Right kidney (tissue), 1 donor: ENCODE measurements at regions not wholly inside any gene's neighbourhood (a gene's known extent, or its start where the extent isn't known, plus 50 kb on each side); places are given as distances from the start of the nearest gene placed in this dataset.

Experiments
- DNase-seq: peaks from one replicate; pipeline ENCODE4 v3.0.0-alpha.2; 2016

- no peak for DNase-seq
Observed at GRCh38 chr6:114404339-114404955, 61.6 kb upstream of the HS3ST5 start.

GRCh38 chr6:114403858-114404257 lies 61.0 kb upstream of the HS3ST5 start:
- no peak for DNase-seq

- DNase-seq = no peak
Observed at GRCh38 chr6:114398481-114398880, 55.7 kb upstream of the HS3ST5 start.
